ENCODE measurements at regions not wholly inside any gene's neighbourhood (a gene's known extent, or its start where the extent isn't known, plus 50 kb on each side); places are given as distances from the start of the nearest gene placed in this dataset.

- Histone ChIP-seq H3K9me2 (replicated peaks; ENCODE audit: low read length) (no peaks in the 10 kb centered on the region), H3K27ac (ENCODE audit: low read length) (no peak overlapping the region), H3F3A (ENCODE audit: low read length, unreplicated experiment) (no peaks in the 10 kb centered on the region), H2AFZ (ENCODE audit: low read length) (no peak overlapping the region), H3K9ac (ENCODE audit: low read length) (no peak overlapping the region), H3K9me3 (ENCODE audit: low read length) (no peaks in the 10 kb centered on the region), H3K27me3 (ENCODE audit: low read length) (0 out of 2 replicates have a peak, but pooled peaks cover 14% of the 10 kb centered on the region), H3K4me1 (ENCODE audit: insufficient read depth, low read length) (no peaks in the 10 kb centered on the region), H4K20me1 (ENCODE audit: low read length) (no peaks in the 10 kb centered on the region), H3K79me2 (ENCODE audit: low read length) (no peaks in the 10 kb centered on the region), H3K4me3 (ENCODE audit: low read length) (no peak overlapping the region), H3K4me2 (ENCODE audit: low read length) (no peak overlapping the region), H3K36me3 (ENCODE audit: low read depth, low read length) (no peaks in the 10 kb centered on the region)
- intact Hi-C loops (cut with micrococcal nuclease), result no loop called here
- no peak for DNase-seq
- no peak for ATAC-seq
- TF ChIP-seq EZH2 (IDR thresholded peaks at IDR 0.05; ENCODE audit: low read length, unreplicated experiment) (no peak), EZH2phosphoT487 (IDR thresholded peaks at IDR 0.05; ENCODE audit: borderline replicate concordance, low read length) (no peak)
- TF ChIP-seq, protein P1, sequence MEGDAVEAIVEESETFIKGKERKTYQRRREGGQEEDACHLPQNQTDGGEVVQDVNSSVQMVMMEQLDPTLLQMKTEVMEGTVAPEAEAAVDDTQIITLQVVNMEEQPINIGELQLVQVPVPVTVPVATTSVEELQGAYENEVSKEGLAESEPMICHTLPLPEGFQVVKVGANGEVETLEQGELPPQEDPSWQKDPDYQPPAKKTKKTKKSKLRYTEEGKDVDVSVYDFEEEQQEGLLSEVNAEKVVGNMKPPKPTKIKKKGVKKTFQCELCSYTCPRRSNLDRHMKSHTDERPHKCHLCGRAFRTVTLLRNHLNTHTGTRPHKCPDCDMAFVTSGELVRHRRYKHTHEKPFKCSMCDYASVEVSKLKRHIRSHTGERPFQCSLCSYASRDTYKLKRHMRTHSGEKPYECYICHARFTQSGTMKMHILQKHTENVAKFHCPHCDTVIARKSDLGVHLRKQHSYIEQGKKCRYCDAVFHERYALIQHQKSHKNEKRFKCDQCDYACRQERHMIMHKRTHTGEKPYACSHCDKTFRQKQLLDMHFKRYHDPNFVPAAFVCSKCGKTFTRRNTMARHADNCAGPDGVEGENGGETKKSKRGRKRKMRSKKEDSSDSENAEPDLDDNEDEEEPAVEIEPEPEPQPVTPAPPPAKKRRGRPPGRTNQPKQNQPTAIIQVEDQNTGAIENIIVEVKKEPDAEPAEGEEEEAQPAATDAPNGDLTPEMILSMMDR (conservative IDR thresholded peaks at IDR 0.05; ENCODE audit: low read depth, low read length), result no peak
- ChIA-PET POLR2A (ENCODE audit: unreplicated experiment) (no interaction called here), CTCF (no interaction called here)
- no TSS peak for BruUV-seq (replicated peaks)
Observed at GRCh38 chrX:39672405-39672804, 425.4 kb downstream of the BCOR start.

DNA sequence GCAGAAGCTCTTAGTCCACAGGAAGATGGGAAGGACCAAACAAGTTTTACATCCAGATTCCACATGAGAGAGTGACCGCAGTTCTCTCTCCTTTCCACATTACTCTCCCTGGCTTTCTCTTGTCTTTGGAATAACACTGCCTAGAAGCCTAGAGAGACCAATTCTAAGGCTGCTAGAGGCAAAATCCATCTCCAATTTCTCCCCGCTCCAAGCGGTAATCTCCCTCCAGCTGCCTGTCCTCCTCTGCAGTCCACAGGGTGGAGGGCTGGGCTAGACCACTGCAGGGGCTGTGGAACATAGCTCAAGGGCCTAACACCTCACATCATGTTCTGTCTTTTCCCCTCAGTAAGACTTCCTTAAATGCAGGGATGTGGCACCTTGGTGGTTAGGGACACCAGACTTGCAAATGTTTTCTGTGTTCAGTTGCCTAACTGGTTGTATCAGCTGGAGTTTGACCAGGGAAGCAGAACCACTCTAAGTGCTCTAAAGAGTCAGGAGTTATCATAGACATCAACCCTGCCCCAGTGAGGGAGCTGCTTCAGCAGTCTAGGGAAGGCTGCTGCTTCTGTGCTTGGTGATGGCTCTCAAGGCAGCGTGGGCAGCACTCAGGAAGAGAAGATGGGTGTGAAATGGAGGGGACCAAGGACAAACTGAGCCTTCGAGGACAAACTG lies 423.1 kb downstream of the BCOR start:
- TF ChIP-seq EZH2phosphoT487 (IDR thresholded peaks at IDR 0.05; ENCODE audit: borderline replicate concordance, low read length), result no peak
- TF ChIP-seq, protein P1 (conservative IDR thresholded peaks at IDR 0.05; ENCODE audit: low read depth, low read length), result no peak
- TF ChIP-seq EZH2 (IDR thresholded peaks at IDR 0.05; ENCODE audit: low read length, unreplicated experiment), result no peak
- Histone ChIP-seq H3K27ac (ENCODE audit: low read length) (no peak overlapping the region), H3K9ac (ENCODE audit: low read length) (no peak overlapping the region), H3K36me3 (ENCODE audit: low read depth, low read length) (no peaks in the 10 kb centered on the region), H3F3A (ENCODE audit: low read length, unreplicated experiment) (no peaks in the 10 kb centered on the region), H3K4me1 (ENCODE audit: insufficient read depth, low read length) (no peaks in the 10 kb centered on the region), H2AFZ (ENCODE audit: low read length) (no peak overlapping the region), H3K9me3 (ENCODE audit: low read length) (no peaks in the 10 kb centered on the region), H4K20me1 (ENCODE audit: low read length) (no peaks in the 10 kb centered on the region), H3K27me3 (ENCODE audit: low read length) (0 out of 2 replicates have a peak, but pooled peaks cover 14% of the 10 kb centered on the region), H3K4me2 (ENCODE audit: low read length) (no peak overlapping the region), H3K4me3 (ENCODE audit: low read length) (no peak overlapping the region), H3K79me2 (ENCODE audit: low read length) (no peaks in the 10 kb centered on the region), H3K9me2 (replicated peaks; ENCODE audit: low read length) (no peaks in the 10 kb centered on the region)
- DNase-seq, result no peak
- ATAC-seq, result no peak
- POLR2A ChIA-PET (ENCODE audit: unreplicated experiment), result no interaction called here
- intact Hi-C loops (cut with micrococcal nuclease), result no loop called here
- BruUV-seq (replicated peaks), result no TSS peak
- CTCF ChIA-PET, result no interaction called here

GRCh38 chrX:39675162-39675553 lies 422.6 kb downstream of the BCOR start:
- H3K79me2 ChIP-seq (ENCODE audit: low read length), result no peaks in the 10 kb centered on the region

More at GRCh38 chrX:39675162-39675553, 422.6 kb downstream of the BCOR start:
- Histone ChIP-seq H3K4me2 (ENCODE audit: low read length) (no peak overlapping the region), H3K9me3 (ENCODE audit: low read length) (no peaks in the 10 kb centered on the region), H3K4me1 (ENCODE audit: insufficient read depth, low read length) (no peaks in the 10 kb centered on the region), H3K9ac (ENCODE audit: low read length) (no peak overlapping the region), H3F3A (ENCODE audit: low read length, unreplicated experiment) (no peaks in the 10 kb centered on the region), H2AFZ (ENCODE audit: low read length) (no peak overlapping the region), H3K36me3 (ENCODE audit: low read depth, low read length) (no peaks in the 10 kb centered on the region), H3K27me3 (ENCODE audit: low read length) (0 out of 2 replicates have a peak, but pooled peaks cover 14% of the 10 kb centered on the region), H3K4me3 (ENCODE audit: low read length) (no peak overlapping the region), H4K20me1 (ENCODE audit: low read length) (no peaks in the 10 kb centered on the region), H3K27ac (ENCODE audit: low read length) (no peak overlapping the region), H3K9me2 (replicated peaks; ENCODE audit: low read length) (no peaks in the 10 kb centered on the region)
- no peak for DNase-seq
- intact Hi-C loops (cut with micrococcal nuclease), result no loop called here
- POLR2A ChIA-PET (ENCODE audit: unreplicated experiment), result no interaction called here
- TF ChIP-seq EZH2 (IDR thresholded peaks at IDR 0.05; ENCODE audit: low read length, unreplicated experiment) (no peak), EZH2phosphoT487 (IDR thresholded peaks at IDR 0.05; ENCODE audit: borderline replicate concordance, low read length) (no peak)
- TF ChIP-seq, protein P1 (conservative IDR thresholded peaks at IDR 0.05; ENCODE audit: low read depth, low read length), result no peak
- no peak for ATAC-seq
- BruUV-seq (replicated peaks), result no TSS peak
- CTCF ChIA-PET, result no interaction called here
